GM21529 (cell line): ENCODE measurements at regions not wholly inside any gene's neighbourhood (a gene's known extent, or its start where the extent isn't known, plus 50 kb on each side); places are given as distances from the start of the nearest gene placed in this dataset.

ENCODE experiments used
- ATAC-seq: cut with Tn5 transposase; IDR thresholded peaks from one replicate; pipeline ENCODE4 v1.9.1; 2021; ENCODE audit not compliant: unreplicated experiment

GRCh38 chr14:101117543-101117942 is 214.0 kb upstream of the RTL1 start:
- no peak for ATAC-seq

- ATAC-seq: no peak
Observed at GRCh38 chr14:101118233-101118632, 214.7 kb upstream of the RTL1 start.

GRCh38 chr14:101118746-101119591 is 215.4 kb upstream of the RTL1 start:
- ATAC-seq: no peak

GRCh38 chr14:101119830-101120571 is 216.5 kb upstream of the RTL1 start:
- ATAC-seq: no peak

- ATAC-seq: peak; percentile 58
Observed at GRCh38 chr14:101120641-101121507, 217.4 kb upstream of the RTL1 start.

GRCh38 chr14:101121508-101122139 is 218.1 kb upstream of the RTL1 start:
- peak; percentile 27 for ATAC-seq

- no peak for ATAC-seq
Observed at GRCh38 chr14:101122237-101123141, 219.0 kb upstream of the RTL1 start.

GRCh38 chr14:101123618-101124510 is 220.3 kb upstream of the RTL1 start:
- no peak for ATAC-seq

- no peak for ATAC-seq
Observed at GRCh38 chr14:101124815-101125214, 221.3 kb upstream of the RTL1 start.

- no peak for ATAC-seq
Observed at GRCh38 chr14:101125313-101125712, 221.8 kb upstream of the RTL1 start.

- no peak for ATAC-seq
Observed at GRCh38 chr14:101125719-101126651, 222.5 kb upstream of the RTL1 start.

- ATAC-seq: no peak
Observed at GRCh38 chr14:101126731-101127130, 223.2 kb upstream of the RTL1 start.

GRCh38 chr14:101127224-101127623 is 223.7 kb upstream of the RTL1 start:
- ATAC-seq: no peak

GRCh38 chr14:101128478-101129321 is 225.2 kb upstream of the RTL1 start:
- ATAC-seq: no peak

- no peak for ATAC-seq
Observed at GRCh38 chr14:101129521-101130167, 226.1 kb upstream of the RTL1 start.

GRCh38 chr14:101130861-101131260 is 227.3 kb upstream of the RTL1 start:
- ATAC-seq: no peak
